HEK293T (cell line): ENCODE measurements at regions not wholly inside any gene's neighbourhood (a gene's known extent, or its start where the extent isn't known, plus 50 kb on each side); places are given as distances from the start of the nearest gene placed in this dataset.

Experiments
- CTCF ChIA-PET: fragments of 350-600 bp; formaldehyde crosslinking; extraction: SDS; loops from one replicate; lab custom pipeline; 2021; ENCODE audit warnings: antibody characterized with exemption, inconsistent platforms; lab: Yijun Ruan, JAX
- POLR2A ChIA-PET: fragments of 350-600 bp; formaldehyde crosslinking; extraction: SDS; loops from one replicate; lab custom pipeline; 2020; ENCODE audit warnings: antibody characterized with exemption, inconsistent platforms; lab: Yijun Ruan, JAX
- DNase-seq: peaks from one replicate; pipeline ENCODE4 v3.0.0; 2012; ENCODE audit warnings: mixed read lengths; ENCODE audit errors: extremely low spot score
- ARNT ChIP-seq: fragments of 450-650 bp; IDR thresholded peaks from 2 replicates; pipeline ENCODE4 v1.6.1; 2017; ENCODE audit warnings: mild to moderate bottlenecking
- BHLHE40 ChIP-seq: fragments of 450-650 bp; IDR thresholded peaks from 2 replicates; pipeline ENCODE4 v1.6.1; 2016; ENCODE audit warnings: mild to moderate bottlenecking, moderate library complexity, borderline replicate concordance
- CTBP1 ChIP-seq: fragments of 450-650 bp; IDR thresholded peaks from 2 replicates; pipeline ENCODE4 v1.6.1; 2016; ENCODE audit warnings: borderline replicate concordance
- ELF4 ChIP-seq: fragments of 450-650 bp; IDR thresholded peaks from 2 replicates; pipeline ENCODE4 v1.6.1; 2017; ENCODE audit warnings: antibody characterized with exemption
- FOXA1 ChIP-seq: fragments of 450-650 bp; IDR thresholded peaks from 2 replicates; pipeline ENCODE4 v1.6.1; 2016; ENCODE audit warnings: mild to moderate bottlenecking
- FOXK2 ChIP-seq: fragments of 450-650 bp; IDR thresholded peaks from 2 replicates; pipeline ENCODE4 v1.6.1; 2016; ENCODE audit warnings: mild to moderate bottlenecking
- FOXM1 ChIP-seq: fragments of 450-650 bp; IDR thresholded peaks from 2 replicates; pipeline ENCODE4 v1.6.1; 2017; ENCODE audit warnings: mild to moderate bottlenecking, borderline replicate concordance
- HDGF ChIP-seq: fragments of 450-650 bp; IDR thresholded peaks from 2 replicates; pipeline ENCODE4 v1.6.1; 2017; ENCODE audit warnings: antibody characterized with exemption, borderline replicate concordance
- L3MBTL2 ChIP-seq: fragments of 450-650 bp; conservative IDR thresholded peaks from 2 replicates; pipeline ENCODE4 v1.6.1; 2016; ENCODE audit warnings: mild to moderate bottlenecking
- LEF1 ChIP-seq: fragments of 450-650 bp; IDR thresholded peaks from 2 replicates; pipeline ENCODE4 v1.6.1; 2017; ENCODE audit warnings: mild to moderate bottlenecking, borderline replicate concordance
- NFRKB ChIP-seq: fragments of 450-650 bp; IDR thresholded peaks from 2 replicates; pipeline ENCODE4 v1.6.1; 2016; ENCODE audit warnings: mild to moderate bottlenecking, moderate library complexity
- PKNOX1 ChIP-seq: fragments of 450-650 bp; IDR thresholded peaks from 2 replicates; pipeline ENCODE4 v1.6.1; 2016
- SP1 ChIP-seq: fragments of 450-650 bp; IDR thresholded peaks from 2 replicates; pipeline ENCODE4 v1.6.1; 2017
- SUZ12 ChIP-seq: fragments of 450-650 bp; IDR thresholded peaks from 2 replicates; pipeline ENCODE4 v1.6.1; 2016; ENCODE audit warnings: mild to moderate bottlenecking
- TARDBP ChIP-seq: fragments of 450-650 bp; IDR thresholded peaks from 2 replicates; pipeline ENCODE4 v1.6.1; 2016
- ZNF384 ChIP-seq: fragments of 450-650 bp; IDR thresholded peaks from 2 replicates; pipeline ENCODE4 v1.6.1; 2016

- no peak for TF ChIP-seq LEF1
- no peak for TF ChIP-seq FOXA1
- no peak for TF ChIP-seq CTBP1
- TF ChIP-seq SP1: no peak
- no peak for TF ChIP-seq ELF4
- no peak for TF ChIP-seq L3MBTL2
- TF ChIP-seq TARDBP: no peak
- no peak for TF ChIP-seq PKNOX1
- TF ChIP-seq BHLHE40: no peak
- TF ChIP-seq ZNF384: no peak
- no peak for TF ChIP-seq HDGF
- TF ChIP-seq FOXK2: no peak
- CTCF ChIA-PET: no interaction called here
- POLR2A ChIA-PET: no interaction called here
- no peak for DNase-seq
Observed at GRCh38 chr3:31300456-31301443, 232.0 kb upstream of the STT3B start.

GRCh38 chr3:31302343-31302742 is 230.4 kb upstream of the STT3B start:
- no peak for DNase-seq
- ChIA-PET CTCF (no interaction called here), POLR2A (no interaction called here)
- TF ChIP-seq FOXA1 (no peak), FOXK2 (no peak)

GRCh38 chr3:31305340-31305739 is 227.4 kb upstream of the STT3B start:
- DNase-seq: no peak
- ChIA-PET CTCF (no interaction called here), POLR2A (no interaction called here)
- TF ChIP-seq FOXM1 (no peak), FOXA1 (no peak), ZNF384 (no peak), SUZ12 (no peak), FOXK2 (no peak), ELF4 (no peak), LEF1 (no peak), PKNOX1 (no peak), BHLHE40 (no peak), ARNT (no peak), HDGF (no peak), SP1 (no peak), NFRKB (no peak), CTBP1 (no peak), L3MBTL2 (no peak), TARDBP (no peak)

- POLR2A ChIA-PET: no interaction called here
- DNase-seq: no peak
Observed at GRCh38 chr3:31307131-31307785, 225.5 kb upstream of the STT3B start.

GRCh38 chr3:31311559-31311958 is 221.2 kb upstream of the STT3B start:
- CTCF ChIA-PET: no interaction called here
- TF ChIP-seq ARNT (no peak), ZNF384 (no peak), ELF4 (no peak)
- POLR2A ChIA-PET: no interaction called here
- no peak for DNase-seq

More at GRCh38 chr3:31307131-31307785, 225.5 kb upstream of the STT3B start:
- TF ChIP-seq LEF1 (no peak), CTBP1 (no peak), FOXA1 (no peak), BHLHE40 (no peak), NFRKB (no peak), ELF4 (no peak), ZNF384 (no peak), FOXM1 (no peak)
- CTCF ChIA-PET: interaction anchor here (0.6 kb wide), 1 partner anchor 336 kb away, joined by 3 read pairs; no protein-coding TSS in a partner anchor

GRCh38 chr3:31312400-31312799 is 220.3 kb upstream of the STT3B start:
- ChIA-PET POLR2A (no interaction called here), CTCF (no interaction called here)
- no peak for TF ChIP-seq PKNOX1
- TF ChIP-seq FOXA1: no peak
- no peak for TF ChIP-seq NFRKB
- no peak for TF ChIP-seq TARDBP
- no peak for TF ChIP-seq L3MBTL2
- no peak for TF ChIP-seq LEF1
- TF ChIP-seq HDGF: no peak
- no peak for TF ChIP-seq SP1
- TF ChIP-seq FOXK2: no peak
- no peak for DNase-seq
